Hypothalamus (tissue), 51 donors: ENCODE measurements at regions not wholly inside any gene's neighbourhood (a gene's known extent, or its start where the extent isn't known, plus 50 kb on each side); places are given as distances from the start of the nearest gene placed in this dataset.
A peak's percentile ranks its signal among the peaks of the same experiment; 100 is the strongest.

ENCODE experiments used
- DNase-seq, 51 donors: peaks; one replicate each; lab custom pipeline; 2025; lab: John Stamatoyannopoulos, UW

DNA sequence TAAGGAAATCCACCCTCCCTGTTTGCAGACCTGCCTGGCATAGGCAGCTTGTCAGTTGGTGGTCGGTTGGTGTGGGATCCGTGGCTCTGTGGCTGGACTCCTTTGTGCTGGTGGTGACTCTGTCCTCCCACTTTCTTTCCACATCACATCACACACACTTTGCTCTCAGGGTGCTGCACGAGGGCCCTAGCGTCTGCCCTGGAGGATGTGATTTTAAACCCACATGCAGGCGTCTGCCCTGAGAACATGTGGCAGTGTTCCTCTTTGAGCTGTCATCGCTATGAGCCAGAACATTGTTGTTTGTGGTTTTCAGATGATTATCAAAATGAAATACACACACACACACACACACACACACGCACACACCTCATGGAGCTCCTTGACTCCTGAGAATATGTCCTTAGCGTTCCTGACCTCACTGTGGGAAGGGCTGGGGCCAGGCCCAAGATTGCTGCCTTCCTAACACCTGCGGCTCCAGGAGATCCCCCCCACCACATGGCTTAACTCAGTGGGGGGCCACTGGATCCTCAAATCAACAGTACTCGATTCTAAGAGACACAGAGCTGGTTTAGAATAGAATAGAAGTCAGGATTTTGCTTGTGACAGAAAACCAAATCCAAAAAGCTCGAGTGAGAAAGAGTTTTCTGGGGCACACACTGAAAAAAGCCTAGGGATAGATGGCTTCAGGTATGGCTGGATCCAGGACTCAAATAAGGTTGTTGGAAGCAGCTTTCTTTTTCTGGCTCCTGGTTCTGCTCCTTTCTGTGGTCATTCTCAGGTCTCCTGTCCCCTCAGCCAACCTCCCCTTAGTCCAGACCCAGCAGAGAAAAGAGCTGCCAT is 54.8 kb downstream of the RTP5 start:
- DNase-seq: no peak

DNA sequence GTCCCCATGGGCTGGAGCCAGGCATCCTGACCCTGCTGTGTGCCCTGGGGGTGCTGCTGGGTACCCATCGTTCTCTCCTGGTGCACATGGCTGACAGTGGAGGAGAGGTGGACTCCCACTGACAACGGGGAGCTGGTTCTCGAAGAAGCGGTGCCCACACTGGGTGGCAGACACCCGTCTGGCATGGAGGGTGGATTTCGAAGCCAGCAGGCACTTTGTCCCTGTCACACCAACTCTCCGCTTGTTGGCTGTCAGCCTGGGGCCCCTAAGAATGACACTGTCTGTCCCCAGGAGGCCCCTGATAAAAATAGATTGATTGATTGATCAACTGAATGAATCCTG is 55.4 kb downstream of the RTP5 start:
- DNase-seq: no peak

DNA sequence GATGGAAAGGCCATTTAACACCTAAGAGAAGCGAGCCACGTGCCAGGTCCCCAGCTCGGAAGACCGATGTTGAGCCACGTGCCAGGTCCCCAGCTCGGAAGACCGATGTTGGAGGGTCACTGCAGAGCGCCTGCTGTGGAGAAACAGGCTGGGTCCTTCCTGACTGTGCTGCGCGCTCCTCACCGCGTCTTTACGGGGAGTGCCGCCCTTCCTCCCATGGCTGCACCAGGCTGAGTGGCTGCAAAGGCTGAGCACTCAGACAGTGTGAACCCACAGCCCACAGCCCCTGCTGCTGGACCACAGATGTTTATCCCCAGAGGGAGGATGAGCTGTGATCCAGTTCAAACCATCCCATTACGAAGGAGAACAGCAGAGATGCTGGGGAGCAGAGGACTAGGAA is 55.7 kb downstream of the RTP5 start:
- no peak for DNase-seq

DNA sequence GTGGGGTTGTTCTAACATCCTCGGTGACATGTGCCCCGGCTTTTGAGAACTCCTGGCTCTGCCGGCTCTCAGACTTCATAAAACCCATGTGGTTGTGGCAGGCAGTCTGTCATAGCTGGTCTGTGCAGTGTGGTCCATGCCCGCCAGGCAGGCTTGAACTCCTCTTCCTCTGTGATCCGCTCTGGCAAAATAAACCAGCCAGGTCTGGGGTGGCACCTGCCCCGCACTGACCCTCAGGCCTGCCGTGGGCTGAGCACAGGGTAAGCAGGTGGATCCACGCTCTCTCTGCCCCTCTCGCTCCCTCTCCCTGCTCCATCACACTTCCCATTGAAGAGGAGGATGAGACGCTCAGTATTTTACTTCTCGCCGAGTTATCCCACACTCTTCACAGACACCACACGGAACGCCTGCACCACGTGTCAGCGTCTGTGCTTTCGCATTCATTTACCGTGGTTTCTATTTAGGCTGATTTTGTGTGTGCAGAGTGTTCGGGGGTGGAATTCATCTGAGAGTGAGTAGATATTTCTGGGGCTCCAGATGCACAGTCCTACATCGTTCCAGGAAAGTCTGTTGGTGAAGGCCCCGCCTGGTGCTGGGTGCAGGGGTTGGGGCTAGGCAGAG is 56.4 kb downstream of the RTP5 start:
- peak in 3 of 51 donors; percentile 33 to 64 (median 62) for DNase-seq

DNA sequence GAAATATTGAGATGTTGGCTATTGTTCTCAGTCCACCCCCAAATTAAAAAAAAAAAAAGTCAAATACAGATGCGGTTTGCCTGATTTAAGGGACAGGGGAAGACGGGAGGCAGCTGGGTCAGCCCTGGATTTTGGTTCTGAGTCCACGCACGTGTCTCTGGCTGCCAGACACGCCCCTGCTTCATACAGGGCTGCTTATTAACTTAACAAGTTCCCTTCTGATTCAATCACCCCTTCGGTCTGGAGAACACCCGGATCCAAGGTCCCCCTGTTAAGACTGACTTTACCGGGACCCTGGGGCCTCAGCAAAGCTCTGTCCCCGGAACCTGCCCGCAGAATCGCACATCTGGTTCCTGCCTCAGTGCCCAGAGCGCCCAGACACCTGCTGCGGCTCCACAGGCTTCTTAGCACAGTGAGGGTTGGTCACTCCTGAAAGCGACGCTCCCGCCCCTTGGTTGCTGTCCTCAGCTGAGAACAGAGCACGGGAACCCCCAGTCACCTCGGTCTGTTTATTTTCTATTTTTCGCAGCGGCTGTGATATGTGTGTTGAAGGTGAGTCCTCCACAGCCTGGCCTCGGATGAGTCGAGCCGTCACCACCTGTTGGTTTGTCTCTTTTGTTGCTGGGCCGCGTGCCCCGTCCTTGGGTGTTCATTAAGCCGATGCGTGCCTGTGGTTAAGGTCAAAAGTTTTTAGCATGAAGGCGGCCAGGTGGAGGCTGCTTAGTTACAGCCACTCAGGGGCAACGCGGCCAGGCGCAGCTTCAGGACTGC is 57.2 kb downstream of the RTP5 start:
- DNase-seq: no peak

DNA sequence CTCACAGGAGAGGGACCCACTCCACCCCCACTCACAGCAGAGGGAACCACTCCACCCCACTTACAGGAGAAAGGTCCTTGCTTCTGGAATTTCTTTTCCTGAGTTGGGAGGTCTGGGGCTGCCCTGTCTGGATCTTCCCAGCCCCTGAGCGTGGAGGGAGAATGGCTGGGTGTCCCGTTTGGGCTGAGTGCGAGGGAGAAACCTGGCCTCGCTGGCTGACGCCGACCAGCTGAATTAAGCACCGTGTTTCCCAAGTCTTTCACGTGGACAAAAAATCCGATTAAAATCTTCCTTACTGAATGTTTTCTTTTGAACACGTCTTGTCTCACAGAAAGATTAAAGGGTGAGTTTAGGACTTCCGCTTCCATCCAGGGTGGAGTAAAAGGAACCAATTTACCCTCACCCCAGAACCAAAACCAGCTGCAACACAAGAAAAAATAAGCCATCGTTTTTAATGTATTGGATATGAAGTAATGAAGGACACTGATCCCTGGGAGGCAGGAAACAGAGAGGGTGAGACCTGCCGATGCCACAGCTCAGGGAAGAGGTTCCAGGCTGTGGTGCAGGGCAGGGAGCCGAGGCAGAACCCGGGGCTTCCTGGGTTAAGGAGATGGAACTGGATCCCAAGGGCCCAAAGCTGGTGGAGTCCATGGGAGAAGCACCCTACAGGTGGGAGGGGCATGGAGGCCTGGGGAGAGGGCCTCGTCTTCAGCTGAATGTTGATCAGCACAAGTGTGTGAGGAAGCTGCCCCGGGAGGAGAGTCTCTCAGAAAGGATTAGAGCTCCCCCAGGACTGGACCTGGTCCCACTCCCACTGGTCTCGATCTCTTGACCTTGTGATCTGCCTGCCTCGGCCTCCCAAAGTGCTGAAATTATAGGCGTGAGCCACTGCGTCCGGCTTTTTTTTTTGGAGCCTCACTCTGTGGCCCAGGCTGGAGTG is 60.3 kb downstream of the RTP5 start:
- DNase-seq: no peak

DNA sequence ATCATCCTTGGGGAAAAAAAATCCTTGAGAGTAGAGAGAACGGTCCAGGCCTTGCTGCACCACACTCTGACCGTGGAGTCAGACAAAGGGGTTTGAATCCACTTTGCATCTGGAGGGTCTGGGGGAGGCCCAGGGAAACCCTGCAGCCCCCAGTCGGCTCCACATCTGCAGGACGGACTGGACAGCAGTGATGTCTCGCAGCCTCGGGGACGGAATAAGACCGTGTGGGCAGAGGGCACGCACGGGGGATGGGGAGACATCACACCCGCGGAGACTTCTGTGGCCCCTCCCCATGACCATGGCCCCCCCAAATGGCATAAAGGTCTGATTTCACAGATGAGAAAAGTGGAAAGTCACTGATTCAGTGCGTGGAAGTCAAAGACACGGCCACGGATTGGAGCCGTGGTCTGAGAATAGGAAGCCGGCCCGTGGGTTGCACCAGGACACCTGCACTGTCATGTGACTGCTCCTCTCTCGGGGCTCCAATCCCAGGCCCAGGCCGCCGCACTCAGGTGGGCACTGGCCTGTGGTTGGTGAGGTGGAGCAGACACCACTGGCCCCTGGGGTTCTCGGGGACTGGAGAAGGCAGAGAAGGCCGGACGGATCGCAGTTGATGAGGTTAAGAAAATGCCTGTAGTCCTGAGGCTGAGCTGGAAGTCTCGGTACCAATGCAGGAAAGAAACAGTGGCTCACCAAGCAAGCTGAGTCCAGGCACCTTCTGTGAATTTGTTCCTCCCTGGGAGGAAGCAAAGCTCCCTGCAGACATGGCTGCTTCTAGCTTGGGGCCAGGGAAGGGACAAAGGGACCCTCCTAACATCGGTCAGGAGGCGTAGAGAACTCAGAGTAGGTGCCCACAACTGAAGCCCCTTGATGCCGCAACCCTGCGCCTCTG is 61.8 kb downstream of the RTP5 start:
- DNase-seq: no peak

DNA sequence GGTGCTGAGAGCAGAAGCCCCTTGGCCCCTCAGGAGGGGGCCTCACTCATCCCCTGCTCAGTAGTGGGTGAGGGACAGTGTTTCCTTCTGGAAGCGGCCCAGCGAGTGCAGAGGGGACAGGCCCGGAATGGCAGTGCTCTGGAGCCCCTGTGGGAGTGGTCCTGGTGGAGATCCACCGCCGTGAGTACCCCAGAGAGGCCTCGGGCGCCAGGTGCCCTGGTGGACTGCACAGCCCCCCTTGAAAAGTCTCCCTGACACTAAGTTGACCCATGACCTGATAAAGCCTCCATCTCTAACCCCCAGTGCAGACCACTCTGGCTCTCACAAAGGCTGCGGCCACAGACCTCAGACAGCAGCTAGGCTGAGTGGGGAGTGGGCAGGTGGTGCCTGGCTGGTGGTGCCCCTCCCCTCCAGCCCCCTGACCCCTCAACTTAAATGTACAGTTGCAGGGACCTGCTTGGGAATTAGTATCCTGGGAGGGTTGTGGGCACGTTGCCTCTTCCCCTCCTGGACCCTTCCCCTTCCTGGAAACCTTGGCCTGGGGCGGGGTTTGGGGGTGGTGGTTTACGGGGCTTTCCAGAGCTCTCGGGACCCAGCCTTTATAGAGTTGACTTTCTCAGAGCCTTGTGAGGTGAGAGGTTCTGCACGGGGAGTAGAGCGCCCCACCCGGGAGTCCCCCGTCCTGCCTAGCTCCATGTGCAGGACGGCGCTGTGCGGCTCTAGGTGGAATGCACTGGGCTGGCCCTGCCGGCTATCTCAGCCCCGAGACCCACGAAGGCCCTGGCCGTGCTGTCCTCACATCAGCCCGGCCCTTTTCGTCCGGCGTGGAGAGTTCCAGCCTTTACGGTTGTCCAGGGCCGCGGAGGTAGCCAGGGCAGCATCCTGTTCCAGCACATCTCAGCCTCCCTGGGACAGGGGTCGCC is 62.7 kb downstream of the RTP5 start:
- DNase-seq: no peak

- peak in 4 of 51 donors; percentile 5 to 50 (median 32) for DNase-seq
These were observed 63.3 kb downstream of the RTP5 start for GRCh38 chr2:241932899-241933178.

- peak in 23 of 51 donors; percentile 5 to 67 (median 36) for DNase-seq
These were observed 63.8 kb downstream of the RTP5 start for GRCh38 chr2:241933179-241933911.

GRCh38 chr2:241935314-241935713 is 65.8 kb downstream of the RTP5 start:
- no peak for DNase-seq

- DNase-seq: no peak
These were observed 66.2 kb downstream of the RTP5 start for GRCh38 chr2:241935774-241936173.

- DNase-seq: no peak
These were observed 67.1 kb downstream of the RTP5 start for GRCh38 chr2:241936457-241937133.

DNA sequence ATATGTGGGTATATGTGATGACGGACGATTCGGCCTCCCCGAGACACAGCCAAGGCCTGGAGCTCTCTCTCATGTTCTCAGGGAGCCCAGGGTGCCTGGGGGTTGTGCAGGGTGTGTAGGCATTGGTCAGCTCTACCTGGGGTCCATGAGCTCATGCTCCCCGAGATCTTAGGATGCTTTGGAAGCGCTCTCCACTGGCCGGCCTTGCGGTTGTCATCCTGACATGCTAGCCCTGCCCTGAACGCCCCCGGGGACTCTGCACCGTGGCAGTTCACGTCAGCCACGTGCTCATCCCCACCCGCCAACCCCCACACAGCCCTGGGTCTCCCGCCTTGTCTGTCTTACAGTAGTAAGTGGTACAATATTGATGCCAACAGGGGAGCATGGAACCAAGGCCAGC is 67.8 kb downstream of the RTP5 start:
- no peak for DNase-seq

GRCh38 chr2:241939541-241939940 is 70.0 kb downstream of the RTP5 start:
- no peak for DNase-seq

DNA sequence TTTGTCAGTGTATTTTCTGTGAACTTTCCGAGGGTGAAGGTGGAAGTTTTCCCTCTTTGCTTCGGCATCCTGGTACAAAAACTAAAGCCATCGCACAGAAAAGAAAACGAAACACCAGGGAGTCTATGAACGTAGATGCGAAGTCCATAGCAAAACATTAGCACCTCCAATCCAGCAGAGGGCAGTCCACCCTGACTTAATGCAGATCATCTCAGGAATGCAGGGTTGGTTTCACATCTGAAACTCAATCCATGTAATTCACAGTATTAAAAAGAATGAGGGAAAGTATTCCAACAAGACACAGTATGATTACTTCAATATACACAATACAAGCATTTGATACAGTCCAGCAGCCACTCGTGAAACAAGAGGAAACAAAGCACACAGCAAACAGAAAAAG is 70.8 kb downstream of the RTP5 start:
- no peak for DNase-seq

GRCh38 chr2:241941691-241942301 is 72.3 kb downstream of the RTP5 start:
- no peak for DNase-seq
